ENCODE measurements at regions not wholly inside any gene's neighbourhood (a gene's known extent, or its start where the extent isn't known, plus 50 kb on each side); places are given as distances from the start of the nearest gene placed in this dataset.

- no peak for DNase-seq
Measured at GRCh38 chr2:133817680-133818566, 249.7 kb upstream of the NCKAP5 start.

- DNase-seq = no peak
Measured at GRCh38 chr2:133818661-133819060, 250.4 kb upstream of the NCKAP5 start.

GRCh38 chr2:133819906-133820305 lies 251.6 kb upstream of the NCKAP5 start:
- DNase-seq = no peak

- DNase-seq = no peak
Measured at GRCh38 chr2:133821107-133821760, 253.0 kb upstream of the NCKAP5 start.

GRCh38 chr2:133822517-133823225 lies 254.4 kb upstream of the NCKAP5 start:
- DNase-seq = no peak

- DNase-seq = no peak
Measured at GRCh38 chr2:133823226-133823550, 254.9 kb upstream of the NCKAP5 start.

GRCh38 chr2:133824869-133825268 lies 256.6 kb upstream of the NCKAP5 start:
- DNase-seq = no peak

- no peak for DNase-seq
Measured at GRCh38 chr2:133825778-133826177, 257.5 kb upstream of the NCKAP5 start.

GRCh38 chr2:133828913-133829312 lies 260.6 kb upstream of the NCKAP5 start:
- DNase-seq = no peak

- DNase-seq = no peak
Measured at GRCh38 chr2:133829450-133830020, 261.3 kb upstream of the NCKAP5 start.

- DNase-seq = no peak
Measured at GRCh38 chr2:133833746-133834145, 265.5 kb upstream of the NCKAP5 start.

GRCh38 chr2:133835821-133836619 lies 267.8 kb upstream of the NCKAP5 start:
- no peak for DNase-seq

- DNase-seq = no peak
Measured at GRCh38 chr2:133836691-133837345, 268.6 kb upstream of the NCKAP5 start.

- no peak for DNase-seq
Measured at GRCh38 chr2:133837441-133838094, 269.3 kb upstream of the NCKAP5 start.

- no peak for DNase-seq
Measured at GRCh38 chr2:133838642-133839365, 270.5 kb upstream of the NCKAP5 start.

GRCh38 chr2:133839677-133840076 lies 271.4 kb upstream of the NCKAP5 start:
- DNase-seq = no peak

- no peak for DNase-seq
Measured at GRCh38 chr2:133840761-133841160, 272.5 kb upstream of the NCKAP5 start.

- no peak for DNase-seq
Measured at GRCh38 chr2:133841900-133842299, 273.6 kb upstream of the NCKAP5 start.

- DNase-seq = no peak
Measured at GRCh38 chr2:133842446-133842845, 274.2 kb upstream of the NCKAP5 start.

GRCh38 chr2:133843091-133843490 lies 274.8 kb upstream of the NCKAP5 start:
- no peak for DNase-seq

GRCh38 chr2:133843551-133843950 lies 275.3 kb upstream of the NCKAP5 start:
- DNase-seq = no peak

All from activated CD4-positive, alpha-beta T cell treated with anti-CD3 and anti-CD28 coated beads, Interleukin-2, amount 50 U/mL, for 4 hours (primary cell).